IMR-90 (cell line): ENCODE measurements at regions not wholly inside any gene's neighbourhood (a gene's known extent, or its start where the extent isn't known, plus 50 kb on each side); places are given as distances from the start of the nearest gene placed in this dataset.

ENCODE experiments used
- ATAC-seq: fragments of 200-7000 bp; cut with Tn5 transposase; 2 replicates; pipeline ENCODE4 v1.9.1; 2020; ENCODE audit warnings: low read depth, mild to moderate bottlenecking, moderate library complexity
- BruUV-seq: library from RNA; stranded (reverse); fragments of 400-500 nt; replicated peaks from 2 replicates; lab custom pipeline; 2021; lab: Mats Ljungman, UMichigan
- CTCF ChIA-PET: fragments of 300-600 bp; formaldehyde crosslinking; extraction: SDS; loops from one replicate; lab custom pipeline; 2021; ENCODE audit warnings: antibody characterized with exemption; lab: Yijun Ruan, JAX
- POLR2A ChIA-PET: fragments of 300-600 bp; sonication (Branson Sonifier 250); formaldehyde crosslinking; loops from one replicate; lab custom pipeline; 2022; ENCODE audit warnings: antibody characterized with exemption; ENCODE audit not compliant: unreplicated experiment; lab: Charles Lee
- DNase-seq: peaks from one replicate; pipeline ENCODE4 v3.0.0; 2013
- H2AFZ ChIP-seq: replicated peaks from 2 replicates; pipeline ENCODE3; 2013; ENCODE audit warnings: low read length, mild to moderate bottlenecking; ENCODE audit not compliant: poor library complexity
- H2AK5ac ChIP-seq: 2 replicates; pipeline ENCODE4 v1.6.1; 2013; ENCODE audit warnings: low read depth, low read length, inconsistent platforms
- H2AK9ac ChIP-seq: replicated peaks from 2 replicates; pipeline ENCODE3; 2013; ENCODE audit warnings: mild to moderate bottlenecking, low read depth, low read length, moderate library complexity; ENCODE audit not compliant: poor library complexity
- H2BK120ac ChIP-seq: 2 replicates; pipeline ENCODE4 v1.6.1; 2013; ENCODE audit warnings: low read depth, low read length, inconsistent platforms
- H2BK15ac ChIP-seq: 3 replicates; pipeline ENCODE4 v1.6.1; 2013; ENCODE audit warnings: low read depth, low read length, inconsistent platforms
- H2BK20ac ChIP-seq: 2 replicates; pipeline ENCODE4 v1.6.1; 2013; ENCODE audit warnings: low read depth, mild to moderate bottlenecking, inconsistent platforms, low read length, moderate library complexity
- H2BK5ac ChIP-seq: 2 replicates; pipeline ENCODE4 v1.6.1; 2013; ENCODE audit warnings: mild to moderate bottlenecking, low read depth, low read length, inconsistent platforms; ENCODE audit not compliant: poor library complexity, severe bottlenecking
- H3K14ac ChIP-seq: replicated peaks from 2 replicates; pipeline ENCODE4 v1.6.1; 2013; ENCODE audit warnings: low read depth, low read length, inconsistent platforms
- H3K18ac ChIP-seq: 2 replicates; pipeline ENCODE4 v1.6.1; 2013; ENCODE audit warnings: low read depth, low read length, control low read depth
- H3K23ac ChIP-seq: 2 replicates; pipeline ENCODE4 v1.6.1; 2013; ENCODE audit warnings: low read depth, low read length, inconsistent platforms
- H3K27ac ChIP-seq: 2 replicates; pipeline ENCODE4 v1.5.1; 2013; ENCODE audit warnings: mild to moderate bottlenecking, control low read depth, low read length; ENCODE audit not compliant: insufficient read depth
- H3K27me3 ChIP-seq: 2 replicates; pipeline ENCODE4 v1.6.1; 2013; ENCODE audit warnings: low read length; ENCODE audit not compliant: control insufficient read depth, insufficient read depth
- H3K36me3 ChIP-seq: 2 replicates; pipeline ENCODE4 v1.6.1; 2013; ENCODE audit warnings: low read length, mixed read lengths; ENCODE audit not compliant: control insufficient read depth, insufficient read depth
- H3K4ac ChIP-seq: 2 replicates; pipeline ENCODE4 v1.6.1; 2013; ENCODE audit warnings: low read depth, low read length, inconsistent platforms
- H3K4me1 ChIP-seq: 2 replicates; pipeline ENCODE4 v1.6.1; 2013; ENCODE audit warnings: low read length, mixed read lengths; ENCODE audit not compliant: control insufficient read depth, insufficient read depth
- H3K4me2 ChIP-seq: 2 replicates; pipeline ENCODE4 v1.6.1; 2013; ENCODE audit warnings: low read depth, mild to moderate bottlenecking, control low read depth, low read length, moderate library complexity
- H3K4me3 ChIP-seq: 2 replicates; pipeline ENCODE4 v1.5.1; 2013; ENCODE audit warnings: low read depth, mild to moderate bottlenecking, control low read depth, low read length, moderate library complexity; ENCODE audit not compliant: insufficient read depth
- H3K56ac ChIP-seq: 2 replicates; pipeline ENCODE4 v1.6.1; 2013; ENCODE audit warnings: low read length, inconsistent platforms; ENCODE audit not compliant: insufficient read depth; ENCODE audit errors: extremely low read depth
- H3K79me1 ChIP-seq, 2 experiments: 2 replicates each; pipeline ENCODE4 v1.6.1; 2013; ENCODE audit warnings: low read length in 2 of 2, inconsistent platforms in 1 of 2, low read depth in 1 of 2
- H3K9ac ChIP-seq: 2 replicates; pipeline ENCODE4 v1.6.1; 2013; ENCODE audit warnings: low read depth, low read length, control low read depth
- H3K9me1 ChIP-seq: 2 replicates; pipeline ENCODE4 v1.6.1; 2013; ENCODE audit warnings: low read length, inconsistent platforms; ENCODE audit not compliant: insufficient read depth
- H3K9me3 ChIP-seq: 2 replicates; pipeline ENCODE4 v1.6.1; 2013; ENCODE audit warnings: low read length; ENCODE audit not compliant: control insufficient read depth, insufficient read depth
- H4K20me1 ChIP-seq: 2 replicates; pipeline ENCODE4 v1.6.1; 2013; ENCODE audit warnings: low read length, inconsistent platforms; ENCODE audit not compliant: insufficient read depth
- H4K5ac ChIP-seq: 2 replicates; pipeline ENCODE4 v1.6.1; 2013; ENCODE audit warnings: mild to moderate bottlenecking, low read depth, low read length, control low read depth
- H4K8ac ChIP-seq, 2 experiments: 2 replicates each; pipeline ENCODE4 v1.6.1; 2013; ENCODE audit warnings: low read depth in 2 of 2, low read length in 2 of 2, control low read depth in 1 of 2, inconsistent platforms in 1 of 2
- H4K91ac ChIP-seq: 2 replicates; pipeline ENCODE4 v1.6.1; 2013; ENCODE audit warnings: low read depth, low read length, inconsistent platforms; ENCODE audit not compliant: insufficient read depth
- BHLHE40 ChIP-seq: fragments of 150-350 bp; IDR thresholded peaks from 2 replicates; pipeline ENCODE4 v1.6.1; 2016; ENCODE audit warnings: mild to moderate bottlenecking, low read depth, low read length
- CEBPB ChIP-seq: IDR thresholded peaks from 2 replicates; pipeline ENCODE4 v1.6.1; 2012; ENCODE audit warnings: low read depth, low read length, improper control_type of control experiment
- CHD1 ChIP-seq: IDR thresholded peaks from 2 replicates; pipeline ENCODE4 v1.6.1; 2012; ENCODE audit warnings: low read depth, low read length, improper control_type of control experiment
- CTCF ChIP-seq: conservative IDR thresholded peaks from 2 replicates; pipeline ENCODE4 v1.5.1; 2012; ENCODE audit warnings: mild to moderate bottlenecking, low read depth, low read length, improper control_type of control experiment
- ELK1 ChIP-seq: fragments of 150-350 bp; IDR thresholded peaks from 2 replicates; pipeline ENCODE4 v1.6.1; 2016; ENCODE audit warnings: low read depth, mild to moderate bottlenecking, low read length, moderate library complexity, borderline replicate concordance
- FOS ChIP-seq: fragments of 150-350 bp; IDR thresholded peaks from 2 replicates; pipeline ENCODE4 v1.6.1; 2016; ENCODE audit warnings: low read depth, low read length
- MAFK ChIP-seq: IDR thresholded peaks from 2 replicates; pipeline ENCODE4 v1.6.1; 2012; ENCODE audit warnings: low read depth, low read length, improper control_type of control experiment
- MAZ ChIP-seq: IDR thresholded peaks from 2 replicates; pipeline ENCODE4 v1.6.1; 2012; ENCODE audit warnings: low read depth, mild to moderate bottlenecking, low read length, improper control_type of control experiment, moderate library complexity, borderline replicate concordance
- MXI1 ChIP-seq: IDR thresholded peaks from 2 replicates; pipeline ENCODE4 v1.6.1; 2012; ENCODE audit warnings: low read depth, mild to moderate bottlenecking, low read length, moderate library complexity, borderline replicate concordance
- NFE2L2 ChIP-seq: fragments of 150-350 bp; IDR thresholded peaks from 2 replicates; pipeline ENCODE4 v1.6.1; 2016; ENCODE audit warnings: low read depth, mild to moderate bottlenecking, low read length
- POLR2A ChIP-seq: IDR thresholded peaks from 2 replicates; pipeline ENCODE4 v1.6.1; 2012; ENCODE audit warnings: mild to moderate bottlenecking, low read depth, low read length
- RAD21 ChIP-seq: IDR thresholded peaks from 2 replicates; pipeline ENCODE4 v1.6.1; 2012; ENCODE audit warnings: low read length, improper control_type of control experiment
- RCOR1 ChIP-seq: IDR thresholded peaks from 2 replicates; pipeline ENCODE4 v1.6.1; 2012; ENCODE audit warnings: mild to moderate bottlenecking, low read length, improper control_type of control experiment; ENCODE audit not compliant: insufficient replicate concordance
- RFX5 ChIP-seq: IDR thresholded peaks from 2 replicates; pipeline ENCODE4 v1.8.0; 2012; ENCODE audit warnings: low read depth, mild to moderate bottlenecking, low read length, moderate library complexity
- SMC3 ChIP-seq: fragments of 150-350 bp; IDR thresholded peaks from 2 replicates; pipeline ENCODE4 v1.6.1; 2016; ENCODE audit warnings: low read depth, mild to moderate bottlenecking, antibody characterized with exemption, low read length, moderate library complexity
- USF2 ChIP-seq: fragments of 150-350 bp; IDR thresholded peaks from 2 replicates; pipeline ENCODE4 v1.6.1; 2017; ENCODE audit warnings: mild to moderate bottlenecking, antibody characterized with exemption, low read length, low read depth
- WGBS, 2 experiments: methylation state at CpG; one replicate each; pipeline versions ENCODE4 v1.1.5 to v1.1.7; 2013; ENCODE audit warnings: missing lambda C conversion rate in 2 of 2; ENCODE audit not compliant: insufficient read length in 1 of 2; ENCODE audit errors: extremely low coverage in 2 of 2; 5-methylcytosine and 5-hydroxymethylcytosine counted together
- dilution Hi-C: fragments of 300-500 bp; cut with HindIII; formaldehyde crosslinking; loops from one replicate; pipeline ENCODE4 v1.14.3; 2018; ENCODE audit warnings: low sequenced_read_pairs; ENCODE audit not compliant: unreplicated experiment
- in situ Hi-C: fragments of 300-500 bp; cut with MboI; formaldehyde crosslinking; loops from 3 replicates; pipeline ENCODE4 v1.14.3; 2019; ENCODE audit warnings: low sequenced_read_pairs, inconsistent platforms, mixed read lengths
- intact Hi-C: fragments of 100-400 bp; cut with micrococcal nuclease; formaldehyde crosslinking; loops from 2 replicates; pipeline ENCODE4 v1.10.0; 2022

GRCh38 chr2:211161236-211161635 is 604.8 kb downstream of the CPS1 start:
- H3K4ac ChIP-seq: no peak overlapping the region
- ATAC-seq: no peak
- no CpG with 5 or more reads among the region's 5 CpGs for WGBS, 2 experiments

More at GRCh38 chr2:211161236-211161635, 604.8 kb downstream of the CPS1 start:
- Histone ChIP-seq H4K20me1 (no peaks in the 10 kb centered on the region), H2AK5ac (no peak overlapping the region), H3K4me2 (no peak overlapping the region), H3K56ac (no peak overlapping the region), H3K36me3 (no peaks in the 10 kb centered on the region), H3K9me3 (no peaks in the 10 kb centered on the region), H3K4me3 (no peak overlapping the region), H4K91ac (no peak overlapping the region), H3K18ac (no peak overlapping the region), H3K23ac (no peak overlapping the region), H4K5ac (no peak overlapping the region), H3K79me1 (no peaks in the 10 kb centered on the region), H3K9me1 (no peaks in the 10 kb centered on the region), H3K14ac (no peak overlapping the region), H3K9ac (no peak overlapping the region), H2BK120ac (no peak overlapping the region), H4K8ac (no peak overlapping the region), H2AFZ (no peak overlapping the region), H3K27ac (no peak overlapping the region), H3K4me1 (no peaks in the 10 kb centered on the region), H2BK15ac (no peak overlapping the region), H2AK9ac (no peak overlapping the region), H2BK5ac (no peak overlapping the region), H2BK20ac (no peak overlapping the region), H3K27me3 (no peaks in the 10 kb centered on the region)
- BruUV-seq: no TSS peak
- TF ChIP-seq BHLHE40 (no peak), FOS (no peak), RCOR1 (no peak), RAD21 (no peak), MAFK (no peak), CTCF (no peak), MXI1 (no peak), POLR2A (no peak), RFX5 (no peak), SMC3 (no peak), CEBPB (no peak), MAZ (no peak), ELK1 (no peak), USF2 (no peak), NFE2L2 (no peak), CHD1 (no peak)
- in situ Hi-C loops: loop anchor here (25.0 kb wide), 1 partner anchor 549 kb away; no protein-coding TSS in a partner anchor
- ChIA-PET CTCF (no interaction called here), POLR2A (no interaction called here)
- dilution Hi-C loops: no loop called here
- DNase-seq: no peak
- intact Hi-C loops: no loop called here
